HEK293 (cell line): ENCODE measurements at regions not wholly inside any gene's neighbourhood (a gene's known extent, or its start where the extent isn't known, plus 50 kb on each side); places are given as distances from the start of the nearest gene placed in this dataset.

ENCODE experiments used
- CTCF ChIA-PET: fragments of 350-600 bp; formaldehyde crosslinking; extraction: SDS; loops from one replicate; lab custom pipeline; 2021; ENCODE audit warnings: antibody characterized with exemption; lab: Yijun Ruan, JAX
- POLR2A ChIA-PET: fragments of 300-600 bp; formaldehyde crosslinking; extraction: SDS; loops from one replicate; lab custom pipeline; 2020; ENCODE audit warnings: antibody characterized with exemption, inconsistent platforms; lab: Yijun Ruan, JAX
- H3K27ac ChIP-seq: fragments of 200-500 bp; sonication (Bioruptor generic); 2 replicates; pipeline ENCODE4 v1.5.1; 2014; ENCODE audit warnings: low read depth, low read length, control low read depth, inconsistent platforms; ENCODE audit errors: extremely low read depth
- H3K36me3 ChIP-seq, 2 experiments: fragments of 200-500 bp in 1 of 2; sonication (Bioruptor generic) in 1 of 2; 1 replicate in 1 of 2; 2 replicates in 1 of 2; pipeline ENCODE4 v1.5.1; 2014 to 2017; ENCODE audit warnings: inconsistent platforms in 2 of 2, low read length in 2 of 2; ENCODE audit not compliant: control insufficient read depth in 2 of 2, insufficient read depth in 1 of 2
- H3K4me1 ChIP-seq: fragments of 200-500 bp; sonication (Bioruptor generic); 2 replicates; pipeline ENCODE4 v1.5.1; 2014; ENCODE audit warnings: mild to moderate bottlenecking, low read length, inconsistent platforms; ENCODE audit not compliant: control insufficient read depth, insufficient read depth
- H3K4me3 ChIP-seq: 2 replicates; pipeline ENCODE4 v1.5.1; 2011; ENCODE audit warnings: low read depth, mild to moderate bottlenecking, control low read depth, low read length, moderate library complexity
- H3K9me3 ChIP-seq: fragments of 200-500 bp; sonication (Bioruptor generic); 2 replicates; pipeline ENCODE4 v1.5.1; 2014; ENCODE audit warnings: low read depth, low read length, inconsistent platforms; ENCODE audit not compliant: control insufficient read depth, insufficient read depth
- AEBP2 ChIP-seq: fragments of 450-650 bp; formaldehyde crosslinking; IDR thresholded peaks from 2 replicates; pipeline ENCODE4 v1.5.1; 2016; ENCODE audit warnings: missing biosample characterization, missing genetic modification characterization, borderline replicate concordance
- HIC1 ChIP-seq: fragments of 450-650 bp; formaldehyde crosslinking; IDR thresholded peaks from 2 replicates; pipeline ENCODE4 v1.5.1; 2016; ENCODE audit warnings: missing biosample characterization, missing genetic modification characterization
- SALL2 ChIP-seq: fragments of 450-650 bp; formaldehyde crosslinking; IDR thresholded peaks from 2 replicates; pipeline ENCODE4 v1.5.0; 2017; ENCODE audit warnings: missing biosample characterization, mild to moderate bottlenecking, missing genetic modification characterization, borderline replicate concordance
- TCF7L2 ChIP-seq: IDR thresholded peaks from 2 replicates; pipeline ENCODE4 v1.6.1; 2011; ENCODE audit warnings: low read depth, mild to moderate bottlenecking, inconsistent platforms, low read length, moderate library complexity, borderline replicate concordance
- TSHZ1 ChIP-seq: fragments of 450-650 bp; formaldehyde crosslinking; IDR thresholded peaks from 2 replicates; pipeline ENCODE4 v1.5.1; 2016; ENCODE audit warnings: missing biosample characterization, missing genetic modification characterization, borderline replicate concordance
- ZNF184 ChIP-seq: fragments of 450-650 bp; IDR thresholded peaks from 2 replicates; pipeline ENCODE4 v1.5.1; 2018; ENCODE audit warnings: missing biosample characterization, mild to moderate bottlenecking, missing genetic modification characterization
- ZNF2 ChIP-seq: fragments of 450-650 bp; formaldehyde crosslinking; IDR thresholded peaks from 2 replicates; pipeline ENCODE4 v1.5.1; 2016; ENCODE audit warnings: missing biosample characterization, missing genetic modification characterization
- ZNF202 ChIP-seq: fragments of 450-650 bp; formaldehyde crosslinking; IDR thresholded peaks from 2 replicates; pipeline ENCODE4 v1.5.1; 2016; ENCODE audit warnings: missing biosample characterization, missing genetic modification characterization, borderline replicate concordance
- ZNF211 ChIP-seq: fragments of 450-650 bp; formaldehyde crosslinking; IDR thresholded peaks from 2 replicates; pipeline ENCODE4 v1.5.1; 2016; ENCODE audit warnings: low read depth, missing biosample characterization, missing genetic modification characterization
- ZNF214 ChIP-seq: fragments of 450-650 bp; formaldehyde crosslinking; IDR thresholded peaks from 2 replicates; pipeline ENCODE4 v1.5.1; 2017; ENCODE audit warnings: missing biosample characterization, mild to moderate bottlenecking, missing genetic modification characterization, borderline replicate concordance
- ZNF311 ChIP-seq: fragments of 450-650 bp; formaldehyde crosslinking; IDR thresholded peaks from 2 replicates; pipeline ENCODE4 v1.5.1; 2017; ENCODE audit warnings: missing biosample characterization, missing genetic modification characterization, borderline replicate concordance
- ZNF37A ChIP-seq: fragments of 450-650 bp; IDR thresholded peaks from 2 replicates; pipeline ENCODE4 v1.5.1; 2018; ENCODE audit warnings: missing biosample characterization, missing genetic modification characterization
- ZNF423 ChIP-seq: fragments of 450-650 bp; formaldehyde crosslinking; IDR thresholded peaks from 2 replicates; pipeline ENCODE4 v1.5.1; 2016; ENCODE audit warnings: missing biosample characterization, missing genetic modification characterization
- ZNF426 ChIP-seq: fragments of 450-650 bp; formaldehyde crosslinking; IDR thresholded peaks from 2 replicates; pipeline ENCODE4 v1.5.1; 2017; ENCODE audit warnings: missing biosample characterization, missing genetic modification characterization, mild to moderate bottlenecking, inconsistent platforms, moderate library complexity
- ZNF518A ChIP-seq: fragments of 450-650 bp; formaldehyde crosslinking; conservative IDR thresholded peaks from 2 replicates; pipeline ENCODE4 v1.5.1; 2016; ENCODE audit warnings: low read depth, missing biosample characterization, missing genetic modification characterization
- ZNF830 ChIP-seq: fragments of 450-650 bp; IDR thresholded peaks from 2 replicates; pipeline ENCODE4 v1.5.0; 2018; ENCODE audit warnings: missing biosample characterization, missing genetic modification characterization, low read depth, mild to moderate bottlenecking, moderate library complexity

DNA sequence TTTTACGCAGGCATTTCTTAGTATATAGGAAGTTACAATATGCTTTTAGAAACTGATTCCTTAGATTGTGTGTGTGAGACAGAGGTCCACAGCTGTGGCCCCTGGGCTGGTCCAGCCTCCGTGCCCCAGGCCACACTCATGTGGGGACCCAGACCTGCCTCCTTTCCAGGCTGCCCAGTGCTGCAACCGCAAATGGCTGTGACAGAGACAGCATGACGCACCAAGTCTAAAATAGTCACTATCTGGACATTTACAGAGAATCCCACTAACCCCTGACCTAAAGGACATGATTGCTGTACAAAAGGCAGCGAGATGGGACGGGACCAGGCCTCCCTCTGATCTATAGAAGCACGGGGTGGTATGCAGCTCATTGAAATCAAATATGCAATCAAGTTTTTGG lies 152.2 kb downstream of the TMEM18 start:
- no peaks in the 10 kb centered on the region for H3K9me3 ChIP-seq
- no peak overlapping the region for H3K27ac ChIP-seq
- CTCF ChIA-PET, result no interaction called here
- H3K4me1 ChIP-seq, result no peaks in the 10 kb centered on the region
- POLR2A ChIA-PET, result no interaction called here
- H3K36me3 ChIP-seq, result no peaks in the 10 kb centered on the region
- H3K4me3 ChIP-seq, result no peak overlapping the region
- TF ChIP-seq AEBP2 (tag by site-specific recombination), result no peak
- TF ChIP-seq ZNF202 (tag by site-specific recombination), result no peak

GRCh38 chr2:524442-524841 lies 152.8 kb downstream of the TMEM18 start:
- H3K9me3 ChIP-seq, result no peaks in the 10 kb centered on the region
- no peaks in the 10 kb centered on the region for H3K36me3 ChIP-seq
- H3K27ac ChIP-seq, result no peak overlapping the region
- H3K4me3 ChIP-seq, result no peak overlapping the region
- CTCF ChIA-PET, result no interaction called here
- no peaks in the 10 kb centered on the region for H3K4me1 ChIP-seq
- TF ChIP-seq ZNF2 (tag by site-specific recombination), result no peak
- no peak for TF ChIP-seq ZNF518A
- TF ChIP-seq TCF7L2, result no peak
- TF ChIP-seq TSHZ1 (tag by site-specific recombination), result no peak
- TF ChIP-seq, all 188 proteins: peak for 0
- POLR2A ChIA-PET, result no interaction called here

- POLR2A ChIA-PET, result no interaction called here
- Histone ChIP-seq H3K27ac (no peak overlapping the region), H3K4me3 (no peak overlapping the region), H3K9me3 (no peaks in the 10 kb centered on the region), H3K36me3 (no peaks in the 10 kb centered on the region), H3K4me1 (no peaks in the 10 kb centered on the region)
- CTCF ChIA-PET, result no interaction called here
- TF ChIP-seq HIC1 (no peak), ZNF311 (no peak), ZNF830 (tag by site-specific recombination) (no peak), SALL2 (tag by site-specific recombination) (no peak), ZNF37A (tag by site-specific recombination) (no peak), ZNF426 (tag by site-specific recombination) (no peak), ZNF423 (tag by site-specific recombination) (no peak), ZNF211 (no peak), ZNF184 (tag by site-specific recombination) (no peak), ZNF214 (tag by site-specific recombination) (no peak)
Observed at GRCh38 chr2:523698-524270, 153.4 kb downstream of the TMEM18 start.
